ENCODE measurements at regions not wholly inside any gene's neighbourhood (a gene's known extent, or its start where the extent isn't known, plus 50 kb on each side); places are given as distances from the start of the nearest gene placed in this dataset.

- TF ChIP-seq ATF6 (CRISPR knock-in tag; conservative IDR thresholded peaks at IDR 0.05) (no peak), ZNF737 (CRISPR knock-in tag; IDR thresholded peaks at IDR 0.05; ENCODE audit: borderline replicate concordance) (peak; percentile 77; the same call in 1 of the 2 replicates), YEATS4 (CRISPR knock-in tag; IDR thresholded peaks at IDR 0.05; ENCODE audit: borderline replicate concordance) (no peak; the same call in 1 of the 2 replicates), NAIF1 (CRISPR knock-in tag; IDR thresholded peaks at IDR 0.05; ENCODE audit: borderline replicate concordance) (0 out of 2 replicates have a peak, but pooled peaks have one; percentile 63), SSRP1 (CRISPR knock-in tag; IDR thresholded peaks at IDR 0.05) (0 out of 2 replicates have a peak, but pooled peaks have one; percentile 32), ZNF546 (CRISPR knock-in tag; conservative IDR thresholded peaks at IDR 0.05) (0 out of 2 replicates have a peak, but pooled peaks have one; percentile 36), ZNF335 (CRISPR knock-in tag; IDR thresholded peaks at IDR 0.05) (0 out of 2 replicates have a peak, but pooled peaks have one; percentile 27), ZXDC (CRISPR knock-in tag; IDR thresholded peaks at IDR 0.05) (peak; percentile 84; the same call in 1 of the 2 replicates), KAT2B (IDR thresholded peaks at IDR 0.05; ENCODE audit: borderline replicate concordance, low read depth, low read length) (no peak), SATB2 (CRISPR knock-in tag; IDR thresholded peaks at IDR 0.05) (0 out of 2 replicates have a peak, but pooled peaks have one; percentile 5), ZBTB37 (CRISPR knock-in tag; IDR thresholded peaks at IDR 0.05) (no peak; the same call in 1 of the 2 replicates), ZNF138 (CRISPR knock-in tag; IDR thresholded peaks at IDR 0.05; ENCODE audit: low read depth) (no peak), ZNF446 (CRISPR knock-in tag; IDR thresholded peaks at IDR 0.05) (0 out of 2 replicates have a peak, but pooled peaks have one; percentile 31), RFXANK (CRISPR knock-in tag; IDR thresholded peaks at IDR 0.05) (0 out of 2 replicates have a peak, but pooled peaks have one; percentile 27), GFI1 (CRISPR knock-in tag; IDR thresholded peaks at IDR 0.05; ENCODE audit: borderline replicate concordance) (peak; percentile 95), DRAP1 (CRISPR knock-in tag; IDR thresholded peaks at IDR 0.05) (0 out of 2 replicates have a peak, but pooled peaks have one; percentile 27), MAFG (CRISPR knock-in tag; IDR thresholded peaks at IDR 0.05) (no peak), NKX3-1 (CRISPR knock-in tag; IDR thresholded peaks at IDR 0.05) (peak; percentile 99), CERS6 (CRISPR knock-in tag; IDR thresholded peaks at IDR 0.05) (no peak), RARG (CRISPR knock-in tag; IDR thresholded peaks at IDR 0.05; ENCODE audit: low read depth) (no peak), ATAD3A (CRISPR knock-in tag; IDR thresholded peaks at IDR 0.05) (no peak), ZNF788 (CRISPR knock-in tag; IDR thresholded peaks at IDR 0.05; ENCODE audit: borderline replicate concordance) (no peak; the same call in 1 of the 2 replicates)
Measured at GRCh38 chr6:43926634-43927531, 156.9 kb downstream of the VEGFA start (continued).
